Karpas-422 (cell line): ENCODE measurements at regions not wholly inside any gene's neighbourhood (a gene's known extent, or its start where the extent isn't known, plus 50 kb on each side); places are given as distances from the start of the nearest gene placed in this dataset.

Source experiments
- DNase-seq: peaks from one replicate; pipeline ENCODE4 v3.0.0-alpha.2; 2015
- H2AFZ ChIP-seq: fragments of 200-600 bp; sonication (generic); 2 replicates; pipeline ENCODE4 v1.6.1; 2014; ENCODE audit warnings: antibody characterized with exemption, low read length, mixed read lengths
- H3K27ac ChIP-seq: fragments of 200-600 bp; sonication (generic); 2 replicates; pipeline ENCODE4 v1.5.1; 2014; ENCODE audit warnings: mild to moderate bottlenecking, low read length, moderate library complexity
- H3K27me3 ChIP-seq: fragments of 200-600 bp; sonication (generic); 2 replicates; pipeline ENCODE4 v1.6.1; 2014; ENCODE audit warnings: low read length, mixed read lengths
- H3K36me3 ChIP-seq: fragments of 200-600 bp; sonication (generic); 2 replicates; pipeline ENCODE4 v1.6.1; 2014; ENCODE audit warnings: low read length, mixed read lengths; ENCODE audit not compliant: insufficient read depth
- H3K4me1 ChIP-seq: fragments of 200-600 bp; sonication (generic); 2 replicates; pipeline ENCODE4 v1.6.1; 2014; ENCODE audit warnings: mild to moderate bottlenecking, low read length, mixed read lengths
- H3K4me2 ChIP-seq: fragments of 200-600 bp; sonication (generic); 2 replicates; pipeline ENCODE4 v1.6.1; 2014; ENCODE audit warnings: low read length, low read depth, mild to moderate bottlenecking; ENCODE audit not compliant: poor library complexity, severe bottlenecking
- H3K4me3 ChIP-seq: fragments of 200-600 bp; sonication (generic); 2 replicates; pipeline ENCODE4 v1.5.1; 2014; ENCODE audit warnings: mild to moderate bottlenecking, antibody characterized with exemption, low read length, mixed read lengths
- H3K79me2 ChIP-seq: fragments of 200-600 bp; sonication (generic); 2 replicates; pipeline ENCODE4 v1.6.1; 2014; ENCODE audit warnings: mild to moderate bottlenecking, low read length, mixed read lengths
- H3K9ac ChIP-seq: fragments of 200-600 bp; sonication (generic); 2 replicates; pipeline ENCODE4 v1.6.0; 2014; ENCODE audit warnings: low read length
- H3K9me2 ChIP-seq: fragments of 200-600 bp; sonication (generic), shearing (Covaris generic); replicated peaks from 2 replicates; pipeline ENCODE4 v1.6.0; 2014; ENCODE audit warnings: mild to moderate bottlenecking, low read length, moderate library complexity; ENCODE audit not compliant: insufficient read depth
- H3K9me3 ChIP-seq: fragments of 300-700, 200-600 bp; sonication (generic); 2 replicates; pipeline ENCODE4 v1.6.1; 2014; ENCODE audit warnings: low read length, mixed read lengths
- H4K20me1 ChIP-seq: fragments of 200-600 bp; sonication (generic); 2 replicates; pipeline ENCODE4 v1.6.1; 2014; ENCODE audit warnings: mild to moderate bottlenecking, antibody characterized with exemption, low read length, low read depth; ENCODE audit not compliant: insufficient read depth

DNA sequence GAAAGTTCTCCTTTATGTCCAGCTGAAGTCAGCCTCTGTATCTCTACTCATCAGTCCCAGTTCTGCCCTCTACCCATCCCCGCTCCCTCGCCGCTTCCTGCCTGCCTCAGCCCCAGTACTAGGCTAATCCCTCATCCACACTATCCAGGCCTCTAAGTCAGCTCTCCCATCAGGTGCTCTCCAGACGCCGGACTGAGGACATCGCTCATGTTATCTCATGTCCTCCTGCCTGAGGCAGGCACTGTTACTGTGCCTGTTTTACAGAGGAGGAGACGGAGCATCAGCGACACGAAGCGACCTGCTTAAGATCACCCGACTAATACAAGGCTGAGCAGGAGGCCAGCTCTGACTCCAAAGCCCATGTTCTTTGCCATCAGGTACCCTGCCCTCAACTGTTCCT is 57.3 kb upstream of the RUNX3 start:
- no peaks in the 10 kb centered on the region for H3K27me3 ChIP-seq
- H4K20me1 ChIP-seq: no peaks in the 10 kb centered on the region
- H3K4me3 ChIP-seq: no peak overlapping the region
- no peak overlapping the region for H3K4me2 ChIP-seq
- H3K9me3 ChIP-seq: no peaks in the 10 kb centered on the region
- H3K36me3 ChIP-seq: no peaks in the 10 kb centered on the region
- no peaks in the 10 kb centered on the region for H3K4me1 ChIP-seq
- H3K9me2 ChIP-seq: no peaks in the 10 kb centered on the region
- no peak overlapping the region for H2AFZ ChIP-seq
- no peak overlapping the region for H3K9ac ChIP-seq
- no peak overlapping the region for H3K27ac ChIP-seq
- DNase-seq: no peak
- H3K79me2 ChIP-seq: no peaks in the 10 kb centered on the region

DNA sequence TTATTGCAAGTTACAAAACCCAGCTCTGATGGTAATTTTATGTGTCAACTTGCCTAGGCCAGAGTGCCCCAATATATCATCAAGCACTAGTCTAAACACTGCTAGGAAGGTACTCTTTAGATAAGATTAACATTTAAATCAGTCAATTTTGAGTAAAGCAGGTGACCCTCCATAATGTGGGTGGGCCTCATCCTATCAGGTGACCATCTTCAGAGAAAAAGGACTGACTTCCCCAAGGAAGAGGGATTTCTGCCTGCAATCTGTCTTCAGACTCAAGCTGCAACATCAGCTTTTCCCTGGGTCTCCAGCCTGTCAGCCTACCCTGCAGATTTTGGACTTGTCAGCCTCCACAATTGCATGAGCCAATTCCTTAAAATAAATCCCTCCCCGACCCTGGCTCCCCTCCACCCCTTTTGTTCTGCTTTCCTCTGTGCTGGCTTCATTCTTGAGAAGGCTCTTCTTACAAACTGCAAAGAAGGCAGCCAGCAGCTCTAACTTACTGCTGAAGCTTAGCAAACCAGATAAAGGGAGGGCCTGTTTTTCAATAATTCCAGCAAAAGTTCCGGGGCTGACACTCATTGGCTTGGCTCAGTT is 56.4 kb upstream of the RUNX3 start:
- Histone ChIP-seq H3K4me1 (no peaks in the 10 kb centered on the region), H3K4me3 (no peak overlapping the region), H3K36me3 (no peaks in the 10 kb centered on the region), H3K4me2 (no peak overlapping the region), H3K9me3 (no peaks in the 10 kb centered on the region), H4K20me1 (no peaks in the 10 kb centered on the region), H2AFZ (no peak overlapping the region), H3K79me2 (no peaks in the 10 kb centered on the region), H3K9me2 (no peaks in the 10 kb centered on the region), H3K27me3 (no peaks in the 10 kb centered on the region), H3K9ac (no peak overlapping the region), H3K27ac (no peak overlapping the region)
- no peak for DNase-seq

DNA sequence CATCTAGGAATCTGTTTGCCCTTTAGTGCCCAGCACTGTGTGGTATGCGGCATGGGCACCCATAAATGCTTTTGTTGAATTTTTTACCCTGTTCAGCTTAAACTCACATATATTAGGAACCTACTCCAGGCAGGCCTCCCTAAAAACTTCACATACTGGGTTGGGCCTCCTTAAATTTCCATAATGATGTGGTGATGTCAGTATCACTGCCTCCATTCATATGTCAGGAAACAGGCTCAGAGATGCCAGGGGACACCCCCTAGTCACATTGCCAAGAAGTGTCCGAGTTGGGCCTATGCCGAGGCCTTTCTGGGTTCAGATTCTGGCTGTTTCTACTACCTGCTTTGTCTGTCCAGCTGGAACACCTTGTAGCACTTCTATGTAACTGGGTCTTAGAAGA is 55.7 kb upstream of the RUNX3 start:
- Histone ChIP-seq H4K20me1 (no peaks in the 10 kb centered on the region), H3K27me3 (no peaks in the 10 kb centered on the region), H3K79me2 (no peaks in the 10 kb centered on the region), H3K36me3 (no peaks in the 10 kb centered on the region), H3K9me3 (no peaks in the 10 kb centered on the region), H3K4me1 (no peaks in the 10 kb centered on the region), H3K9me2 (no peaks in the 10 kb centered on the region), H3K4me2 (no peak overlapping the region), H3K9ac (no peak overlapping the region), H3K4me3 (no peak overlapping the region), H3K27ac (no peak overlapping the region), H2AFZ (no peak overlapping the region)
- no peak for DNase-seq

DNA sequence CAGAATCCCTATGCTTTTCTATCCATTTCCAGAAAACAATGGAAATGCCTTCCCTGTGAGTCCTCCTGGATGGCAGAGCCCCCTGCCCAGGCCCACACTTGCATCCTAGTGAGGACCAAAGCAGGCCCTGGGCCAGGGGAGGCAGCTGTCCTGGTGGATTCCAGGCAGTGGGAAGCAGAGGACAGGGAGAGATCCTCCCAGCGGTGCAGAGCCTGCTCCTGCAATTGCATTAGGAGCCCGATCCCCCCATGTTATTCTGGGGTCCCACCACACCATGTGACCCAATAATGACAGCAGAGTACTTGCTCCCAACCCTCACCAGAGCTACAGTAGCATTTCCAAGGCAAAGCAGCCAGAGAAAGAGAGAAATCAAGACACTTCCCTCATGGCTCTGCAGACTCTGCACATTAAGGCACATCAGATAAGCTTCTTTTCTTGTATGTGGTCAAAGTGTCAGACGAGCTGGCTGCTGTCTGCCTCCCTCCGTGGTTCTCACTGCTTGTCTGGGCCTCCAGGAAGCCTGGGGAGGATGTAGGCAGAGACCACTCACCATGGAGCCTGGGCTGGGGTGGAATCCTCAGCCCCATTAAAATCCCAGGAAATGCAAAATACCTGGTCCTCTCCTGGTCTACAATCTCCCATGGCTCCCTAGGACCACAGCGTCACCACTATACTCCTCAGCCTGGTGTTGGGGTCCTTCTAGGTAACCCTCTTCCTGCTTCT is 54.9 kb upstream of the RUNX3 start:
- Histone ChIP-seq H2AFZ (no peak overlapping the region), H3K4me1 (no peaks in the 10 kb centered on the region), H3K27me3 (no peaks in the 10 kb centered on the region), H3K9me3 (no peaks in the 10 kb centered on the region), H3K4me3 (no peak overlapping the region), H4K20me1 (no peaks in the 10 kb centered on the region), H3K9ac (no peak overlapping the region), H3K36me3 (no peaks in the 10 kb centered on the region), H3K27ac (no peak overlapping the region), H3K4me2 (no peak overlapping the region), H3K9me2 (no peaks in the 10 kb centered on the region), H3K79me2 (no peaks in the 10 kb centered on the region)
- DNase-seq: no peak

DNA sequence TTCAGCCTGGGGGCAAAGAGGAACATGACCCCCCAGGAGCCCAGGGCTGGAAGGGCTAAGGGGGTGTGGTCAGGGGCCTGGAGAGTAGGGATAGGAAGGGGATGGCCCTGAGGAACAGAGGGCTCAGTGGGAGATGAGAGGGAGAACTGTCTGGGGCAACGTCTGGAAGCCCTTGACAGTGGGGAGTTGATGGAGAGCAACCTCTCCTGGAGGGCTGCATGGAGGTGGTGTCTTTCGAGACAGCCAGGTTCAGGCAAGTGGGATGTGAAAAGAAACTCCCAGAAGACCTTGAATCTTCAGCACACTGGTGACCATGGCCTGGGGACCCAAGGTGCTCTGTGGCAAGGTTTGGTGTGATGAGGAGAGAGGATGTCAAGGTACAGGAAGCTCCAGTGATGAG is 54.2 kb upstream of the RUNX3 start:
- no peak overlapping the region for H3K4me3 ChIP-seq
- H3K9ac ChIP-seq: no peak overlapping the region
- no peaks in the 10 kb centered on the region for H3K36me3 ChIP-seq
- no peaks in the 10 kb centered on the region for H3K27me3 ChIP-seq
- H3K9me3 ChIP-seq: no peaks in the 10 kb centered on the region
- no peaks in the 10 kb centered on the region for H3K79me2 ChIP-seq
- H3K4me2 ChIP-seq: no peak overlapping the region
- no peaks in the 10 kb centered on the region for H4K20me1 ChIP-seq
- no peak overlapping the region for H2AFZ ChIP-seq
- H3K9me2 ChIP-seq: no peaks in the 10 kb centered on the region
- no peaks in the 10 kb centered on the region for H3K4me1 ChIP-seq
- DNase-seq: no peak
- H3K27ac ChIP-seq: no peak overlapping the region

DNA sequence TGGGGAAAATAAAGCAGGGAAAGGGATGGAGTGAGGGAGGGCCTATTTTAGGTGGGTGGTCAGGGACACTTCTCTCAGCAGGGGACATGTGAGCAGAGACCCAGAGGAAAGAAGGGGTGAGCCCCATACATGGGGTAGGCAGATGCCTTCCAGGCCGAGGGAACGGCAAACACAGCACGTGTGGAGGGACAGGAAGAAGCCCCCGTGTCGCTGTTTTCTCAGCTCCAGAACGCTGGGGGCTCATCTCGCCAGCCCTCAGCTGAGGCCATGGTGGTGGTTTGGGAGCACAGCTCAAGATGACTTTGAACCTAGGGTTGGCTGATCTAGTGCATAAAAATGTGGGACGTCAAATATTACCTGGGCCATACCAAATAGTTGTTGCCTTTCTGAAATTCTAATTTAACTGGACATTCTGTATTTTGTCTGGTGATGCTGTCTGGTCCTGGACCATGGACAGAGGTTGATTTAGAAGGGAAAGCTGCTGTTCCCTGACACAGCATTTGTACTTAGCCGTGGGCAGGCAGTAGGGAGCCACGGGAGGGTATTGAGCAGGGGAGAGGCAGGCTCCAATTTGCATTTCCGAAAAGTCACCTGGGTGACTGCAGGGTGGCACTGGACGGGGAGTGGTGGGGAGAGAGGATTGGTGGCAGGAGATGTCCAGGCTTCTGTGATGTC is 53.1 kb upstream of the RUNX3 start:
- H3K4me2 ChIP-seq: no peak overlapping the region
- H3K27me3 ChIP-seq: no peaks in the 10 kb centered on the region
- H3K27ac ChIP-seq: no peak overlapping the region
- no peak overlapping the region for H3K9ac ChIP-seq
- H4K20me1 ChIP-seq: no peaks in the 10 kb centered on the region
- no peak for DNase-seq
- H3K9me2 ChIP-seq: no peaks in the 10 kb centered on the region
- H3K36me3 ChIP-seq: no peaks in the 10 kb centered on the region
- H3K79me2 ChIP-seq: no peaks in the 10 kb centered on the region
- H3K9me3 ChIP-seq: no peaks in the 10 kb centered on the region
- H3K4me3 ChIP-seq: no peak overlapping the region
- no peaks in the 10 kb centered on the region for H3K4me1 ChIP-seq
- no peak overlapping the region for H2AFZ ChIP-seq

DNA sequence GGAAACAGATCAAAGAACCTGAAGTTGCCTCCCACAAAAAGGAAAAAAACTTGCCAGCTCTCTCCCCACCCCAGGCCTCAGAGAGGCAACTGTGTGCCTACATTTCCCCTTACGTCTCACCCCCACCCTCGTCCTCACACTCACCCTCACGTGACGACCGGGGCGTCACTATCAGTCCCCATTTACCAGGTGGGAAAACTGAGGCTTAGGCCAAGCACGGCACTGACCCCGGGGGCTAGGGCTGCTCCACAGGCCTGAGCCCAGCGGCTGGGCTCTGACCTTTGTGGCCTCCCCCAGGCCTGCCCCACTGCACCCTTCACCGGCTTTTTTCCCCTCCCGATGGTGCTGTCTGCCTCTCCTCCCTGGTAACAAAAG is 51.5 kb upstream of the RUNX3 start:
- no peaks in the 10 kb centered on the region for H3K79me2 ChIP-seq
- DNase-seq: no peak
- H2AFZ ChIP-seq: no peak overlapping the region
- no peak overlapping the region for H3K9ac ChIP-seq
- H3K9me2 ChIP-seq: no peaks in the 10 kb centered on the region
- no peaks in the 10 kb centered on the region for H4K20me1 ChIP-seq
- no peaks in the 10 kb centered on the region for H3K9me3 ChIP-seq
- H3K4me3 ChIP-seq: no peak overlapping the region
- H3K4me2 ChIP-seq: no peak overlapping the region
- H3K27me3 ChIP-seq: no peaks in the 10 kb centered on the region
- no peaks in the 10 kb centered on the region for H3K36me3 ChIP-seq
- H3K4me1 ChIP-seq: no peaks in the 10 kb centered on the region
- H3K27ac ChIP-seq: no peak overlapping the region

DNA sequence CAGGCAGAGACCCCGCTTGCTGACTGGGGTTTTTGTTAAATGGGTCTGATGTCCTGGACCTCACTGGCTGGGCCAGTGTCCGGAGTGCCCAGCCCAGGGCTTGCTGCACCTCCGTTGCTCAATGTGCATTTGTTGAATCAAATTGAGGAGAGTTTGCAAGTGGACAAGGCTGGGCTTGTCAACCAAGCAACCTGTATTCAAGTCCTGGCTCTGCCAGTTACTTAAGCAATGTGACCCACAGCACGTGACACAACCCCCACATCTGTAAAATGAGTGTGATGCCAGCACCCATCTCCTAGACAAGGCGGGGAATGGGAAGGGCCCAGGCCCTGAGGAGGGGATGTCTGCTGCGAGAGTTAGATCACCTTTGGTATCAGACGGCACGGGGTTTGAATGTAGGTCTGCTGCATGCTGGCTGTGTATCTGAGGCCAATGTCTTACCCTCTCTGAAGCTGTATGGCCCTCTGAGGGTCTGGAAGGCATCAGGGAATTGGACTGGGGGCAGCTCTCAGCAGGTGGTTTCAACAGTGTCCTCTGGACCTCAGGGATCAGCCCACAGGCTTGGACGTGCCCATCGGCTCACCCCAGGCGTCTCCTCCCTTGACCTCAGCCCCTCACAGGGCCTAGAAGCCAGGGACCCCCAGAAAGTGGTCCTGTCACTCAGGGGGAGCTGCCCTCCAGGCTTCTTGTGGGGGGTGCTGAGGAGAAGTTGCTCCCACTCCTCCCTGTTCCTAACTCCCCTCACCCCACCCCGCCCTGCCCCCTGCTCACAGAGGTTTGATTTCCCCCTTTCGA is 51.0 kb upstream of the RUNX3 start:
- Histone ChIP-seq H3K27me3 (no peaks in the 10 kb centered on the region), H4K20me1 (no peaks in the 10 kb centered on the region), H3K9ac (no peak overlapping the region), H3K79me2 (no peaks in the 10 kb centered on the region), H3K9me2 (no peaks in the 10 kb centered on the region), H3K4me2 (no peak overlapping the region), H3K4me3 (no peak overlapping the region), H2AFZ (no peak overlapping the region), H3K27ac (no peak overlapping the region), H3K4me1 (no peaks in the 10 kb centered on the region), H3K36me3 (no peaks in the 10 kb centered on the region), H3K9me3 (no peaks in the 10 kb centered on the region)
- DNase-seq: no peak
